ENCODE measurements at regions not wholly inside any gene's neighbourhood (a gene's known extent, or its start where the extent isn't known, plus 50 kb on each side); places are given as distances from the start of the nearest gene placed in this dataset.

DNA sequence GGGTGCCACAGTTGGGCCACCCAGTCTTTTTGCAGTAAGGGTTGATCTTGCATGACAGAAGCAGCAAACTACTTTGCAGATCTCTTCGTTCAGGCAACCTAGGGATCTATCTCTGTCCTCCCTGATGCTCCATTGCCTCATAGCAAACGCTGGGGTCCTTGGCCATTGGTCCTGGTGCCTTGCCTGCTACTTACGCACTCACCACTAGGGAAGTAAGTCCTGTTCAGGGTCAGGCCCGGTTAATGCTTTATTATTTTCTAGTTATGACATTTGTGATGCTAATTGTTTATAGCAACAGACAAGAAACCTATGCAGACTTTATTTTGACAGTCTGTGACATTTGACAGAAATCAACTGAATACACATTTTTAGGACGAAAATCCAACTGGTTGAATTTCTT is 326.5 kb upstream of the FMN2 start:
- TF ChIP-seq CTCF (conservative IDR thresholded peaks at IDR 0.05 in 1 of 2, IDR thresholded peaks at IDR 0.05 in 1 of 2; ENCODE audit: low read depth in 1 of 2, low read length in 2 of 2): no peak
- no peak for TF ChIP-seq EZH2 (IDR thresholded peaks at IDR 0.05; ENCODE audit: low read length, missing control alignments)
